GM12878 (cell line): ENCODE measurements at regions not wholly inside any gene's neighbourhood (a gene's known extent, or its start where the extent isn't known, plus 50 kb on each side); places are given as distances from the start of the nearest gene placed in this dataset.

ENCODE experiments used
- ATAC-seq: fragments of 200-7000 bp; cut with Tn5 transposase; 3 replicates; pipeline ENCODE4 v1.9.1; 2020; ENCODE audit warnings: mild to moderate bottlenecking, moderate library complexity
- BruUV-seq: library from RNA; stranded (reverse); fragments of 400-500 nt; replicated peaks from 2 replicates; lab custom pipeline; 2021; lab: Mats Ljungman, UMichigan
- CTCF ChIA-PET: fragments of 300-600 bp; sonication (Branson Sonifier 250); formaldehyde crosslinking; extraction: SDS; loops from one replicate; lab custom pipeline; 2021; ENCODE audit warnings: inconsistent platforms; lab: Yijun Ruan, JAX
- POLR2A ChIA-PET: fragments of 350-600 bp; formaldehyde crosslinking; extraction: SDS; loops from one replicate; lab custom pipeline; 2021; ENCODE audit warnings: inconsistent platforms; lab: Charles Lee
- RAD21 ChIA-PET: fragments of 300-600 bp; sonication (Branson Sonifier 250); formaldehyde crosslinking; loops from one replicate; lab custom pipeline; 2023; ENCODE audit warnings: antibody characterized with exemption; ENCODE audit not compliant: unreplicated experiment; lab: Charles Lee
- SMC1A ChIA-PET: fragments of 300-600 bp; sonication (Branson Sonifier 250); formaldehyde crosslinking; loops from one replicate; lab custom pipeline; 2023; ENCODE audit not compliant: unreplicated experiment, uncharacterized antibody; lab: Charles Lee
- DNase-seq: peaks from one replicate; pipeline ENCODE4 v3.0.0-alpha.2; 2011; ENCODE audit warnings: low read depth, low spot score
- FAIRE-seq: peaks from 3 replicates; lab custom pipeline; 2011; peaks lifted over from hg19 to GRCh38; lab: Jason Lieb, UNC
- H2AFZ ChIP-seq: 2 replicates; pipeline ENCODE4 v1.6.0; 2011; ENCODE audit warnings: low read depth, low read length, control low read depth; ENCODE audit not compliant: control insufficient read depth
- H3K27ac ChIP-seq: 2 replicates; pipeline ENCODE4 v1.5.1; 2011; ENCODE audit warnings: control low read depth; ENCODE audit not compliant: control insufficient read depth, insufficient read depth
- H3K27me3 ChIP-seq, 2 experiments: replicated peaks in 1 of 2; 2 replicates each; pipeline versions ENCODE4 v1.6.0 to v1.6.1; 2011; ENCODE audit warnings: low read length in 1 of 2; ENCODE audit not compliant: control insufficient read depth in 2 of 2, insufficient read depth in 2 of 2
- H3K36me3 ChIP-seq, 2 experiments: 2 replicates each; pipeline ENCODE4 v1.5.1; 2011; ENCODE audit warnings: low read length in 1 of 2; ENCODE audit not compliant: control insufficient read depth in 2 of 2, insufficient read depth in 2 of 2
- H3K4me1 ChIP-seq: 2 replicates; pipeline ENCODE4 v1.6.1; 2011; ENCODE audit warnings: mild to moderate bottlenecking, low read length, moderate library complexity, mixed read lengths; ENCODE audit not compliant: control insufficient read depth, insufficient read depth
- H3K4me2 ChIP-seq: 2 replicates; pipeline ENCODE4 v1.6.0; 2011; ENCODE audit warnings: control low read depth; ENCODE audit not compliant: control insufficient read depth, insufficient read depth
- H3K4me3 ChIP-seq: fragments of 200-600 bp; sonication (generic); 2 replicates; pipeline ENCODE4 v1.5.1; 2016
- H3K79me2 ChIP-seq: 2 replicates; pipeline ENCODE4 v1.6.0; 2011; ENCODE audit warnings: low read length; ENCODE audit not compliant: control insufficient read depth, insufficient read depth
- H3K9ac ChIP-seq: 2 replicates; pipeline ENCODE4 v1.8.0; 2011; ENCODE audit warnings: low read length, control low read depth, mixed read lengths; ENCODE audit not compliant: control insufficient read depth, insufficient read depth
- H3K9me3 ChIP-seq: replicated peaks from 3 replicates; pipeline ENCODE4 v1.5.1; 2011; ENCODE audit warnings: mild to moderate bottlenecking, low read length; ENCODE audit not compliant: control insufficient read depth, insufficient read depth
- H4K20me1 ChIP-seq: 2 replicates; pipeline ENCODE4 v1.6.0; 2011; ENCODE audit not compliant: control insufficient read depth, insufficient read depth
- ASH2L ChIP-seq: fragments of 300-600, 200-600 bp; sonication (generic); IDR thresholded peaks from 2 replicates; pipeline ENCODE4 v1.6.1; 2017; ENCODE audit warnings: low read depth, mild to moderate bottlenecking, borderline replicate concordance
- ATF7 ChIP-seq: fragments of 450-650 bp; IDR thresholded peaks from 2 replicates; pipeline ENCODE4 v1.6.1; 2016; ENCODE audit warnings: low read depth, mild to moderate bottlenecking
- EZH2 ChIP-seq: IDR thresholded peaks from 2 replicates; pipeline ENCODE4 v1.6.1; 2012; ENCODE audit warnings: low read depth, mild to moderate bottlenecking, control low read depth, inconsistent platforms, low read length, borderline replicate concordance; ENCODE audit not compliant: control insufficient read depth
- GATAD2B ChIP-seq: fragments of 450-650 bp; conservative IDR thresholded peaks from 2 replicates; pipeline ENCODE4 v1.6.1; 2017; ENCODE audit warnings: low read depth, mild to moderate bottlenecking, moderate library complexity
- HDAC6 ChIP-seq: fragments of 200-600 bp; sonication (generic); IDR thresholded peaks from one replicate; pipeline ENCODE4 v1.8.0; 2017; ENCODE audit warnings: antibody characterized with exemption; ENCODE audit not compliant: unreplicated experiment
- IKZF2 ChIP-seq, 2 experiments: fragments of 450-650 bp; IDR thresholded peaks; 2 replicates each; pipeline ENCODE4 v1.6.1; 2017; ENCODE audit warnings: mild to moderate bottlenecking in 2 of 2, moderate library complexity in 2 of 2
- IRF3 ChIP-seq: fragments of 450-650 bp; IDR thresholded peaks from 2 replicates; pipeline ENCODE4 v1.6.1; 2014; ENCODE audit warnings: mild to moderate bottlenecking
- MTA3 ChIP-seq: IDR thresholded peaks from 2 replicates; pipeline ENCODE4 v1.6.1; 2012; ENCODE audit warnings: low read length, inconsistent platforms, borderline replicate concordance
- NFYB ChIP-seq: IDR thresholded peaks from 2 replicates; pipeline ENCODE4 v1.6.1; 2011; ENCODE audit warnings: low read depth, mild to moderate bottlenecking, low read length, improper control_type of control experiment, moderate library complexity; ENCODE audit not compliant: insufficient read depth
- RBBP5 ChIP-seq: fragments of 200-600 bp; sonication (generic); conservative IDR thresholded peaks from 2 replicates; pipeline ENCODE4 v1.6.1; 2016
- SIN3A ChIP-seq: IDR thresholded peaks from 2 replicates; pipeline ENCODE4 v1.6.1; 2012; ENCODE audit warnings: low read depth, low read length, improper control_type of control experiment
- TARDBP ChIP-seq: IDR thresholded peaks from 2 replicates; pipeline ENCODE4 v1.6.1; 2016; ENCODE audit warnings: borderline replicate concordance
- ZZZ3 ChIP-seq: IDR thresholded peaks from 2 replicates; pipeline ENCODE4 v1.6.1; 2011; ENCODE audit warnings: low read depth; ENCODE audit not compliant: control insufficient read depth, insufficient read length
- WGBS: methylation state at CpG from one replicate; pipeline ENCODE4 v1.1.6; 2016; ENCODE audit warnings: low lambda C conversion rate; ENCODE audit not compliant: insufficient replicate concordance, insufficient coverage; ENCODE audit errors: missing lambda C conversion rate; 5-methylcytosine and 5-hydroxymethylcytosine counted together
- in situ Hi-C: fragments of 300-500 bp; cut with MboI; formaldehyde crosslinking; loops from 9 replicates; pipeline ENCODE4 v1.14.3; 2018; ENCODE audit warnings: mixed read lengths
- intact Hi-C: fragments of 100-400 bp; cut with micrococcal nuclease; formaldehyde crosslinking; loops from one replicate; pipeline ENCODE4 v1.14.2; 2022; ENCODE audit not compliant: unreplicated experiment
- TF ChIP-seq, protein P1 (sequence below): fragments of 450-650 bp; IDR thresholded peaks from 2 replicates; pipeline ENCODE4 v1.6.1; 2017; ENCODE audit warnings: mild to moderate bottlenecking
- TF ChIP-seq, protein P2 (sequence below), 3 experiments: IDR thresholded peaks in 2 of 3; conservative IDR thresholded peaks in 1 of 3; 2 replicates each; pipeline ENCODE4 v1.5.1; 2011; ENCODE audit warnings: low read depth in 3 of 3, low read length in 3 of 3, mild to moderate bottlenecking in 3 of 3, control low read depth in 2 of 3, moderate library complexity in 2 of 3, inconsistent platforms in 1 of 3, mixed read lengths in 1 of 3; ENCODE audit not compliant: control insufficient read depth in 2 of 3, insufficient read depth in 1 of 3; ENCODE audit errors: extremely low read depth in 1 of 3
- TF ChIP-seq, protein P3 (sequence below): IDR thresholded peaks from 2 replicates; pipeline ENCODE4 v1.6.1; 2012; ENCODE audit warnings: low read depth, low read length, improper control_type of control experiment
- TF ChIP-seq, protein P4 (sequence below): fragments of 450-650 bp; IDR thresholded peaks from 2 replicates; pipeline ENCODE4 v1.6.1; 2017; ENCODE audit warnings: borderline replicate concordance

DNA sequence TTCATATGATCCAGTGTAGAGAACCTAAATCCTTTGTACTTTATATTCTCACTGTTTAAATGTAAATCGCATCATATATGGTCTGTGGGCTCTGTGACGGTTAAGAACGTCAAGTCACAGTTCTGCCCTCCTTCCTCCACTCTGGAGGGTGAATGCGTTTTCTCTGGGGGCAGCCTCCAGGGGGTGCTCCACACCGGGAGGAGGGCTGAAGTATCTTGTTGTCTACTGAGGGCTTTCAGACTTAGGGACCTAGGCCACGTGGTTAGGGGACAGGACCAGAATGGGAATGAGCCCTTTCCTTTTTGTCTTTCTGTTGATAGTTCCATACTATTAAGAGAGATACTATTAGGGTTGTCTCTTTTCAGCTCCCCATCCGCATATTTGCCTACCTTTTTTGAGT lies 504.9 kb downstream of the FGF9 start:
- no peak for ATAC-seq
- DNase-seq = no peak
- H4K20me1 ChIP-seq = no peaks in the 10 kb centered on the region
- no peak overlapping the region for H3K4me2 ChIP-seq
- intact Hi-C loops = no loop called here
- H3K4me3 ChIP-seq = no peak overlapping the region
- no peak for TF ChIP-seq HDAC6
- TF ChIP-seq, protein P1, sequence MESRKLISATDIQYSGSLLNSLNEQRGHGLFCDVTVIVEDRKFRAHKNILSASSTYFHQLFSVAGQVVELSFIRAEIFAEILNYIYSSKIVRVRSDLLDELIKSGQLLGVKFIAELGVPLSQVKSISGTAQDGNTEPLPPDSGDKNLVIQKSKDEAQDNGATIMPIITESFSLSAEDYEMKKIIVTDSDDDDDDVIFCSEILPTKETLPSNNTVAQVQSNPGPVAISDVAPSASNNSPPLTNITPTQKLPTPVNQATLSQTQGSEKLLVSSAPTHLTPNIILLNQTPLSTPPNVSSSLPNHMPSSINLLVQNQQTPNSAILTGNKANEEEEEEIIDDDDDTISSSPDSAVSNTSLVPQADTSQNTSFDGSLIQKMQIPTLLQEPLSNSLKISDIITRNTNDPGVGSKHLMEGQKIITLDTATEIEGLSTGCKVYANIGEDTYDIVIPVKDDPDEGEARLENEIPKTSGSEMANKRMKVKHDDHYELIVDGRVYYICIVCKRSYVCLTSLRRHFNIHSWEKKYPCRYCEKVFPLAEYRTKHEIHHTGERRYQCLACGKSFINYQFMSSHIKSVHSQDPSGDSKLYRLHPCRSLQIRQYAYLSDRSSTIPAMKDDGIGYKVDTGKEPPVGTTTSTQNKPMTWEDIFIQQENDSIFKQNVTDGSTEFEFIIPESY = no peak
- TF ChIP-seq RBBP5 = no peak
- TF ChIP-seq, protein P2, sequence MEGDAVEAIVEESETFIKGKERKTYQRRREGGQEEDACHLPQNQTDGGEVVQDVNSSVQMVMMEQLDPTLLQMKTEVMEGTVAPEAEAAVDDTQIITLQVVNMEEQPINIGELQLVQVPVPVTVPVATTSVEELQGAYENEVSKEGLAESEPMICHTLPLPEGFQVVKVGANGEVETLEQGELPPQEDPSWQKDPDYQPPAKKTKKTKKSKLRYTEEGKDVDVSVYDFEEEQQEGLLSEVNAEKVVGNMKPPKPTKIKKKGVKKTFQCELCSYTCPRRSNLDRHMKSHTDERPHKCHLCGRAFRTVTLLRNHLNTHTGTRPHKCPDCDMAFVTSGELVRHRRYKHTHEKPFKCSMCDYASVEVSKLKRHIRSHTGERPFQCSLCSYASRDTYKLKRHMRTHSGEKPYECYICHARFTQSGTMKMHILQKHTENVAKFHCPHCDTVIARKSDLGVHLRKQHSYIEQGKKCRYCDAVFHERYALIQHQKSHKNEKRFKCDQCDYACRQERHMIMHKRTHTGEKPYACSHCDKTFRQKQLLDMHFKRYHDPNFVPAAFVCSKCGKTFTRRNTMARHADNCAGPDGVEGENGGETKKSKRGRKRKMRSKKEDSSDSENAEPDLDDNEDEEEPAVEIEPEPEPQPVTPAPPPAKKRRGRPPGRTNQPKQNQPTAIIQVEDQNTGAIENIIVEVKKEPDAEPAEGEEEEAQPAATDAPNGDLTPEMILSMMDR (IDR thresholded peaks at IDR 0.05 in 2 of 3, conservative IDR thresholded peaks at IDR 0.05 in 1 of 3; ENCODE audit: control insufficient read depth in 2 of 3, extremely low read depth in 1 of 3, insufficient read depth in 1 of 3, low read depth in 3 of 3, low read length in 3 of 3) = no peak
- TF ChIP-seq IKZF2 (IDR thresholded peaks at IDR 0.05) = no peak
- no peak for TF ChIP-seq SIN3A
- no peak for TF ChIP-seq NFYB
- TF ChIP-seq, protein P3, sequence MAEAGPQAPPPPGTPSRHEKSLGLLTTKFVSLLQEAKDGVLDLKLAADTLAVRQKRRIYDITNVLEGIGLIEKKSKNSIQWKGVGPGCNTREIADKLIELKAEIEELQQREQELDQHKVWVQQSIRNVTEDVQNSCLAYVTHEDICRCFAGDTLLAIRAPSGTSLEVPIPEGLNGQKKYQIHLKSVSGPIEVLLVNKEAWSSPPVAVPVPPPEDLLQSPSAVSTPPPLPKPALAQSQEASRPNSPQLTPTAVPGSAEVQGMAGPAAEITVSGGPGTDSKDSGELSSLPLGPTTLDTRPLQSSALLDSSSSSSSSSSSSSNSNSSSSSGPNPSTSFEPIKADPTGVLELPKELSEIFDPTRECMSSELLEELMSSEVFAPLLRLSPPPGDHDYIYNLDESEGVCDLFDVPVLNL = no peak
- TF ChIP-seq GATAD2B = no peak
- no peak for TF ChIP-seq ASH2L
- no peak for TF ChIP-seq TARDBP
- no peak for TF ChIP-seq MTA3
- no peak for TF ChIP-seq ATF7
- TF ChIP-seq, protein P4, sequence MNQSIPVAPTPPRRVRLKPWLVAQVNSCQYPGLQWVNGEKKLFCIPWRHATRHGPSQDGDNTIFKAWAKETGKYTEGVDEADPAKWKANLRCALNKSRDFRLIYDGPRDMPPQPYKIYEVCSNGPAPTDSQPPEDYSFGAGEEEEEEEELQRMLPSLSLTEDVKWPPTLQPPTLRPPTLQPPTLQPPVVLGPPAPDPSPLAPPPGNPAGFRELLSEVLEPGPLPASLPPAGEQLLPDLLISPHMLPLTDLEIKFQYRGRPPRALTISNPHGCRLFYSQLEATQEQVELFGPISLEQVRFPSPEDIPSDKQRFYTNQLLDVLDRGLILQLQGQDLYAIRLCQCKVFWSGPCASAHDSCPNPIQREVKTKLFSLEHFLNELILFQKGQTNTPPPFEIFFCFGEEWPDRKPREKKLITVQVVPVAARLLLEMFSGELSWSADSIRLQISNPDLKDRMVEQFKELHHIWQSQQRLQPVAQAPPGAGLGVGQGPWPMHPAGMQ = no peak
- no peak for TF ChIP-seq EZH2
- no peak for TF ChIP-seq IRF3
- TF ChIP-seq ZZZ3 = no peak
- no peak overlapping the region for H2AFZ ChIP-seq
- SMC1A ChIA-PET = no interaction called here
- in situ Hi-C loops = loop anchor here (10.0 kb wide), 1 partner anchor 59 kb away; no protein-coding TSS in a partner anchor
- no peaks in the 10 kb centered on the region for H3K27me3 ChIP-seq
- no peaks in the 10 kb centered on the region for H3K36me3 ChIP-seq
- 66% methylated on average over 6 of the region's 7 CpGs for WGBS
- POLR2A ChIA-PET = no interaction called here
- no peak overlapping the region for H3K9ac ChIP-seq
- no peaks in the 10 kb centered on the region; the same call in 1 of the 3 replicates for H3K9me3 ChIP-seq
- no peak for FAIRE-seq
- CTCF ChIA-PET = no interaction called here
- no peaks in the 10 kb centered on the region for H3K4me1 ChIP-seq
- no peaks in the 10 kb centered on the region for H3K79me2 ChIP-seq
- no TSS peak for BruUV-seq
- RAD21 ChIA-PET = no interaction called here
- no peak overlapping the region for H3K27ac ChIP-seq
